ENCODE measurements at regions not wholly inside any gene's neighbourhood (a gene's known extent, or its start where the extent isn't known, plus 50 kb on each side); places are given as distances from the start of the nearest gene placed in this dataset.

DNA sequence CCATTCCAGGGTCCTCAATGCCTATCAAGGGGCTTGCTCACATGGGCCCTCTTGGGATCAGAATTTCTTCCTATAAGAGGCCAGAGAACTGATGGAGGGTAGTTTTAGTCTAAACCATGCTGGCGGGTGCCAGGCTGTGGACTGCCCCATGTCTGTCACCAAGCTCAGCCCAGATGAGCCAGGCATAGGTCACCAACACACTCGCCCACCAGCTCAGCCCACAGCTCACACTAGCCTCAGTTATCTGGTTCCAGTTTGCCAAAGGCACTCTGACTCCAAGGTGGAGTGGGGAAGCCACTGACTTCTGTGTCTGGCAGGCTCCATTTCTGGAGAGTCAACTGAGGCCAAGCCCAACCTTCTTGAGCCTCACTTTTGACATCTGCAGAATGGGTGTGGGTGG, 50.7 kb upstream of the INSYN1 start:
- Mint-ChIP-seq H3K27ac (no peak overlapping the region), H3K36me3 (ENCODE audit: low read depth) (no peaks in the 10 kb centered on the region), H3K4me1 (ENCODE audit: low read depth) (peaks cover 10% of the 10 kb centered on the region), H3K4me3 (no peak overlapping the region), H3K27me3 (ENCODE audit: low read depth) (no peaks in the 10 kb centered on the region), H3K9me3 (ENCODE audit: insufficient read depth) (no peaks in the 10 kb centered on the region)
- DNase-seq (no peak), ATAC-seq (no peak)
- POLR2A ChIA-PET: no interaction called here
- CTCF ChIA-PET: no interaction called here

- Mint-ChIP-seq H3K4me3 (no peak overlapping the region), H3K4me1 (ENCODE audit: low read depth) (no peaks in the 10 kb centered on the region)
- CTCF ChIA-PET: interaction anchor here (1.0 kb wide), 1 partner anchor 16 kb away, joined by 4 read pairs; no protein-coding TSS in a partner anchor
These were observed 52.4 kb upstream of the INSYN1 start for GRCh38 chr15:73805504-73806089.

DNA sequence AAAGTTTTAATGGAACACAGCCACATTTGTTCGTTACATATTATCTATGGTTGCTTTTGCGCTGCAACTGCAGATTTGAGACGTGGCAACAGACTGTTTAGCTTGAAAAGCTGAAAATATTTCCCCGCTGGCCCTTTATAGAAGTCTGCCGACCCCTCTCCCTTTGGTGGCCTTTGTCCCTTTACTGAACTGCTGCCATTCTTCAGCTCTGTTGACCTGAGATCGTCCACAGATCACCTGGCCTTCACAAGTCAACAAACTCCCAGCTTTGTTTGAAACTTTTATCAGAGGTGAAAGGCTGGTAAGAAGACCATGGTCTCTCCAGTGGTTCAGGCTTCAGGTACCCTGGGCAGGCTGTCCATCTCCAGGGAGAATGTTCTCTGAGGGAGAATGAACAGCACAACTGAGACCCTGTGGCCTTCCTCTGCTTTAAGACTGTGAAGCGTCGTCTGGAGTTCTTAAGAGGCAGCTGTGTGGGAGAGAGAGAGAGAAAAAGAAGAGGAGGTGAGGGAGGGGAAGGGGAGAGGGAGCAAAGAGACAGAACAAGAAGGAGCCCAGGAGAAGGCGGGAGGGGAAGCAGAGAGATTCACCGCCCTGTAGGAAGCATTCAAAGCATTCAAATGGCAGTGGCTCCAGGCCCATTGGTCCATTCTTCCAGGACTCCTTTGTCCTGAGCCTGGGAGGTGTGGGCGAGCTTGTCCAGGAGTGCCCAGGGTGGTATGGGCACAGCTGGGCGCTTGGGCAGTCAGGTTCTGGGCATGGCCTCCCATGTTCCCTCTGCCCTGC, 53.7 kb upstream of the INSYN1 start:
- Mint-ChIP-seq H3K27ac (no peak overlapping the region), H3K4me3 (no peak overlapping the region), H3K36me3 (ENCODE audit: low read depth) (no peaks in the 10 kb centered on the region), H3K4me1 (ENCODE audit: low read depth) (no peaks in the 10 kb centered on the region), H3K9me3 (ENCODE audit: insufficient read depth) (no peaks in the 10 kb centered on the region), H3K27me3 (ENCODE audit: low read depth) (no peaks in the 10 kb centered on the region)
- DNase-seq (no peak), ATAC-seq (no peak)
- POLR2A ChIA-PET: no interaction called here
- CTCF ChIA-PET: no interaction called here

More at GRCh38 chr15:73805504-73806089, 52.4 kb upstream of the INSYN1 start:
- Mint-ChIP-seq H3K36me3 (ENCODE audit: low read depth) (no peaks in the 10 kb centered on the region), H3K27ac (no peak overlapping the region), H3K9me3 (ENCODE audit: insufficient read depth) (no peaks in the 10 kb centered on the region), H3K27me3 (ENCODE audit: low read depth) (no peaks in the 10 kb centered on the region)
- ATAC-seq (no peak), DNase-seq (no peak)
- POLR2A ChIA-PET: no interaction called here

- ATAC-seq (no peak), DNase-seq (no peak)
- Mint-ChIP-seq H3K4me1 (ENCODE audit: low read depth) (no peaks in the 10 kb centered on the region), H3K4me3 (no peak overlapping the region), H3K27ac (no peak overlapping the region), H3K27me3 (ENCODE audit: low read depth) (no peaks in the 10 kb centered on the region), H3K9me3 (ENCODE audit: insufficient read depth) (no peaks in the 10 kb centered on the region), H3K36me3 (ENCODE audit: low read depth) (no peaks in the 10 kb centered on the region)
- CTCF ChIA-PET: no interaction called here
- POLR2A ChIA-PET: no interaction called here
These were observed 54.7 kb upstream of the INSYN1 start for GRCh38 chr15:73807865-73808264.

- ChIA-PET POLR2A (no interaction called here), CTCF (no interaction called here)
- no peaks in the 10 kb centered on the region for H3K4me1 Mint-ChIP-seq (ENCODE audit: low read depth)
- no peak overlapping the region for H3K4me3 Mint-ChIP-seq
- no peaks in the 10 kb centered on the region for H3K36me3 Mint-ChIP-seq (ENCODE audit: low read depth)
- no peak for ATAC-seq
- no peak overlapping the region for H3K27ac Mint-ChIP-seq
- DNase-seq: no peak
- H3K9me3 Mint-ChIP-seq (ENCODE audit: insufficient read depth): no peaks in the 10 kb centered on the region
- H3K27me3 Mint-ChIP-seq (ENCODE audit: low read depth): no peaks in the 10 kb centered on the region
These were observed 56.8 kb upstream of the INSYN1 start for GRCh38 chr15:73809728-73810501.

DNA sequence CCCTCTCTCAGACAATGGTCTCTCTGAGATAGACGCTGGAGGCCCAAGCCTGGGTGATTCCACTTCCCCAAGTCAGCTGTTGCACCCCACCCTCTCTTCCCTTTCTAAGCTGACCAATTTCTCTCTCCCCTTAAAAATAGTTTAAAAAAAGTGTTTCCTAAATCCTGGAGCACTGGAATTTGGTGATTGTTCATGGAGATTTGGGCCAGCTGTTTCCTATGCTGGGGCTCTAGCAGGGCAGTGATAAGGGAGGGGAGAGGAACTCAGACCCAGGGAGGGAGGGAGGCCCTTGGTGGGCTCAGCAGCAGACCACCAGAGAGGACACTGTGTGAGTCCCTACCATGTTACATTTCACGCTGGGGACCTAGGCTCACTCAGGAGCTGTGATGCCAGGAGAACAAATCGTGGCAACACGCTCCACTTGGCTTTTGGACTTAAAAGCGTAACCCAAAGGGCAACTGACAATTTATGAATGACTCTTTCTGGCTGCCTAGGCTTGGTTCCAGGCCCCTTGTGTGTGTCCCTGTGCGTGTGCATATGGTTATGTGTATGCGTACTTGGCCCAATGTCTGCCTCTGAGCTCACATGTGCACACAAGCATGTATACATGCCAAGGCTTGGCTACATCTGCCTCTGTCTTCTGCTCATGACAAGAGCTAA, 59.8 kb upstream of the INSYN1 start:
- no peak for ATAC-seq
- DNase-seq: no peak
- no peaks in the 10 kb centered on the region for H3K27me3 Mint-ChIP-seq (ENCODE audit: low read depth)
- H3K4me1 Mint-ChIP-seq (ENCODE audit: low read depth): no peaks in the 10 kb centered on the region
- no peak overlapping the region for H3K27ac Mint-ChIP-seq
- CTCF ChIA-PET: no interaction called here
- H3K4me3 Mint-ChIP-seq: no peak overlapping the region
- no peaks in the 10 kb centered on the region for H3K9me3 Mint-ChIP-seq (ENCODE audit: insufficient read depth)
- POLR2A ChIA-PET: no interaction called here
- no peaks in the 10 kb centered on the region for H3K36me3 Mint-ChIP-seq (ENCODE audit: low read depth)

- Mint-ChIP-seq H3K4me1 (ENCODE audit: low read depth) (no peaks in the 10 kb centered on the region), H3K36me3 (ENCODE audit: low read depth) (no peaks in the 10 kb centered on the region), H3K9me3 (ENCODE audit: insufficient read depth) (no peaks in the 10 kb centered on the region), H3K4me3 (no peak overlapping the region), H3K27me3 (ENCODE audit: low read depth) (no peaks in the 10 kb centered on the region), H3K27ac (no peak overlapping the region)
- CTCF ChIA-PET: no interaction called here
- POLR2A ChIA-PET: no interaction called here
- DNase-seq (no peak), ATAC-seq (no peak)
These were observed 59.8 kb upstream of the TBC1D21 start for GRCh38 chr15:73813589-73813988.

DNA sequence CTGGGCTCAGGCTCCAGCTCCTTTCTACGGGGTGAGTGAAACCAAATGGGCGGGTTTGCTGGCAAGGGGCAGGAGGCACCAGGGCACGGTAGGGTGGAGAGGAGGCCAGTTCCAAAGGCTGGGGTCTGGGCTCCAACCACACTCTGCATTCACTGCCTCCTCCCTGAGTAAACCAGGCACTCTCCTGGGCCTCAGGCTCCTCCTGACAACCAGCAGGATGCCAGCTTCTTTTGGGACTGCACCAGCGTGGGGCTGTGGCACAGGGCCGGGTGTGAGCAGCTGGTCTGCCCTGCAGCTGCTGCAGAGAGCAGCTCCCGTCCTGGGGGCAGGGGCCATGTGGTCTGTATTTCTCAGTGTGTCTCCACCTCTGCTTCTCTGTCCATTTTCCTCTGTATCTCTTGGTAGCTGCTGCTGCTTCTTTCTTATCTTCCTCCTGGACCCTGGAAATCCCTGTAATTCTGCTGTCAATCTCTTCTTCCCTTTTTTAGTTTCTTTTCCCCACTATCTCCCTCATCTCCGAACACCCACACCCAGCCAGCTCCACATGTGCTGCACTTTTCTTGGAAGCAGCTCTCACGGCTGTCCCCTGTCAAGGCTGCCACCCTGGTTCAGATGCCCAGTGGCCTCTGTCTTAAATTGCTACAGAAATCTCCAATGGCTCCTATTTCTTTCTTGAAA, 54.9 kb upstream of the TBC1D21 start:
- POLR2A ChIA-PET: no interaction called here
- no peak overlapping the region for H3K4me3 Mint-ChIP-seq
- CTCF ChIA-PET: no interaction called here
- ATAC-seq (no peak), DNase-seq (no peak)
- peaks cover 3% of the 10 kb centered on the region for H3K27me3 Mint-ChIP-seq (ENCODE audit: low read depth)
- no peaks in the 10 kb centered on the region for H3K4me1 Mint-ChIP-seq (ENCODE audit: low read depth)
- H3K36me3 Mint-ChIP-seq (ENCODE audit: low read depth): no peaks in the 10 kb centered on the region
- H3K27ac Mint-ChIP-seq: no peak overlapping the region
- no peaks in the 10 kb centered on the region for H3K9me3 Mint-ChIP-seq (ENCODE audit: insufficient read depth)

DNA sequence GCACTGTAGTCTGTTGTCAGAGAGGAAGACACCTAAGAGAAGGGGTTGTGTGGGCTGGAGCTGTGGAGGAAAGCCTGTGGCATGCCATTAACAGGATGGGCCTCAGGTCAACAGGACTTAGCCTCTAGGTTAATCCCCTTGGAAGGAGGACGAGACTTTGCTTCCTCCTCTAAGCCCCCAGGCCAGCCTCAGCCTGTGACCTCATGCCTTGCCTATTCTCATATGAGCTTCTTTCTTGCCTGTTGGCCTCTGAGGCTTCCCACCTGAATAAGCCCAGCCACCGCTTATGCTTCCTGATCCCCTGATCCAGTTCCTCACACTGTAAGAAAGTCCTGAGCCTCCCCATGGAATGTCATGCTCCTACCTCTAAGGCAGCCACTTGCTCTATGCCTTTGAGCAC, 52.2 kb upstream of the TBC1D21 start:
- Mint-ChIP-seq H3K27me3 (ENCODE audit: low read depth) (peaks cover 3% of the 10 kb centered on the region), H3K9me3 (ENCODE audit: insufficient read depth) (no peaks in the 10 kb centered on the region), H3K4me1 (ENCODE audit: low read depth) (no peaks in the 10 kb centered on the region), H3K4me3 (no peak overlapping the region), H3K36me3 (ENCODE audit: low read depth) (no peaks in the 10 kb centered on the region), H3K27ac (no peak overlapping the region)
- DNase-seq (no peak), ATAC-seq (no peak)
- POLR2A ChIA-PET: no interaction called here
- CTCF ChIA-PET: interaction anchor here (1.0 to 1.1 kb wide), 2 partner anchors 16 to 53 kb away, joined by 4 read pairs; no protein-coding TSS in a partner anchor

DNA sequence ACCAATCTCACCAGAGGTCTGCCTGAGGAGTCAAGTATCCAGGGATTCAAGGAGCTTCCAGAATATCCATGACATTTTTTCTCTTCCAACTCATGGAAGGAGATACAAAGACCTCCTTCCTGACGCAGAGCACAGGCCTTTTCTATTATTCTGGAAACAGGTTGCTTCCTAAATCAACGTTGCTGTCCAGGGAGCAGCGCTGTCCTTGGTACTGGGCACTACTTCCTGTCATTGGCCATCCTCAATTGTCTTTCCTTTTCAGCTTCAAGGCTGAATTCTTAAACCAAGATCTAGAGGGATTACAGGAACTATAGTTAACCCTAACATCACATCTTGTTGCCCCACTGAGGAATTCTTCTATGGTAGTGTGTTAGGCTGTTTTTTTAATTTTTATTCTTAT, 50.4 kb upstream of the TBC1D21 start:
- CTCF ChIA-PET: no interaction called here
- DNase-seq (no peak), ATAC-seq (no peak)
- Mint-ChIP-seq H3K27ac (no peak overlapping the region), H3K4me1 (ENCODE audit: low read depth) (no peaks in the 10 kb centered on the region), H3K27me3 (ENCODE audit: low read depth) (peaks cover 6% of the 10 kb centered on the region), H3K36me3 (ENCODE audit: low read depth) (no peaks in the 10 kb centered on the region), H3K4me3 (no peak overlapping the region), H3K9me3 (ENCODE audit: insufficient read depth) (no peaks in the 10 kb centered on the region)
- POLR2A ChIA-PET: no interaction called here

Data from activated CD8-positive, alpha-beta T cell treated with anti-CD3 and anti-CD28 coated beads, Interleukin-2, amount 10 ng/mL, durations not matched to agents 7 days and 5 days (primary cell).